SH-SY5Y (cell line): ENCODE measurements at regions not wholly inside any gene's neighbourhood (a gene's known extent, or its start where the extent isn't known, plus 50 kb on each side); places are given as distances from the start of the nearest gene placed in this dataset.
A peak's percentile ranks its signal among the peaks of the same experiment; 100 is the strongest.

Experiments used
- GATA2 ChIP-seq: IDR thresholded peaks from 2 replicates; pipeline ENCODE4 v1.6.1; 2011; ENCODE audit warnings: mild to moderate bottlenecking, low read depth, low read length
- GATA3 ChIP-seq: IDR thresholded peaks from 2 replicates; pipeline ENCODE4 v1.6.1; 2011; ENCODE audit warnings: low read depth, mild to moderate bottlenecking, low read length, moderate library complexity

DNA sequence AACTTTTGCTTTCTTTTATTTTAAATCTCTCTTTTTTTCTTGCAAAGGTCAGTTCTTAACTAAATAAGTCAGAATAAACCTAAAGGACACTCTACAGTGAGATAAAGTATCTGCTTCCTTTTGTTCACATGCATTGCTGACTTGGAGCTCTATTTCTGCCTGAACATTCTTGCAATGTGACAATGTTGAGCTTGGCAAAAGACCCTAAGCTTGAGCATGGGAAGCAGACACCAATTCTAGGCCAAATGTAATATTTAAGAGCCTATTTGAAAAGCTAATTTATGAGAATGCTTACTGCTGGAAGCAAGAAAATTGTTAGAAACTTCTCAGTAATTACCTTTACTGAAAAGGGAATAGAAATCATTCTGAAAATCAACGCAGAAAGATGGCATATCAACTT, 556.2 kb downstream of the CBLN4 start:
- TF ChIP-seq GATA3 (no peak), GATA2 (no peak)

DNA sequence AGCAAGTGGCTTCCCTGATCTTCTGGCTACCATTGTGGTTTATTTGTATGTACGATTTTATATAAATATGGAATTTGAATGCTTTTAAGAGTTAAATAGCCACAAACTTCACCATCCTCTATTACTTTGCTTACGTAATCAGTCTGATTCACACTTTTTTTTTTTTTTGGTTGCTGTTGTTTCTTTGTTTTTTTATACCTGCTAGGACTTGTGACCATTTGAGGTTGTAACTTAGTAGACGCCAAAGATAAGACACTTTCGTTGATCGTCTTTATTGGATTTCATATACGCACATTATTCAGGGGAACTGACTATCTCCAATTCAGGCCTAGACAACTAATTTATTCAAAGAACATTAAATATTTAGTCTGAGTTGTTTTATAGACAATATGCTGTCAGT, 559.0 kb downstream of the CBLN4 start:
- TF ChIP-seq GATA2 (no peak), GATA3 (no peak)

DNA sequence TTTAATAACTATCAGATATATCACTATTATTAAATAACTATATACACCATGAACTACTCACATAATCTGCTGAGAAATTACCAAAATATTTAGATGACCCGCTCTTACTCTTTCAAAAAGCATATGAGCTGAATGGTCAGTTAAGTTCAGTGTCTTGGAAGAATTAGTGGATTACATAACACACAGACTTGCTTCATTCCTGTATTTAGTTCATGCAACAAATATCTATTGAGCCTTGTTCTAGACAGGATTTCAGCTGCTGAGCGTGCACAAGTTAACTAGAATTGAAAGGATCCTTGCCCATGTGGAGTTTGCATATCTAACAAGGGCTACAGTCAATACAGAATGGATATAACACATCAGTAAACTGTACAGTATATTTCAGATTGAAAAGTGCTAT, 566.2 kb downstream of the CBLN4 start:
- TF ChIP-seq GATA3 (no peak), GATA2 (no peak)

DNA sequence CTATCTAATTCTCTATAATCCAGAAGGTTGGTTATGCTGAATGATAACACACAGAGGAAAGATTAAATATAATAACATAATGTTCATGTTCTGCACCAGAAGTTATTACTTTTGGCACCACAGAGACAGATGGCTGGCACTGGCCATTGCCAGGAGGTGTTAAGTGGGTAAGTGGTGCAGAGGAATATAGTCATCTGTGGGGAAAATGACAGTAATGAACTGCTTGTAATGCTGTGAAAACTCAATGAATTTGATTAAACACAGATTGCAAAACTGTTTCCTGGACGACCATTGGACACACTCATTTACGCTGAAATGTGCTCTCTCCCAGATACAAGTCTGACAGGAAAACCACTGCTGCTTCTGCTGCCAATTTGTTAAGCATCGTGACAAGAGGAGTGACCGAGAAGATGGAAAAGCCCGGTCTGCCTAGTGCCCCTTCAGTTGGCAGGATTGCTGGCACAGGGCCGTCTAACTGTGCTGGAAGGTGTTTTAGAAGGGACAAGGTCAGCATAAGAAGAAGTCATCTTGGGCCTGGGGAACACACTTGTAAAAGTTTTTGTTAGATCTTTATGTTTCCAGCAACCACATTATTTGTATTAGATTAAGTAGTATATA, 567.4 kb downstream of the CBLN4 start:
- TF ChIP-seq GATA3 (peak; percentile 77; the same call in 1 of the 2 replicates), GATA2 (no peak; the same call in none of the 2 replicates)

DNA sequence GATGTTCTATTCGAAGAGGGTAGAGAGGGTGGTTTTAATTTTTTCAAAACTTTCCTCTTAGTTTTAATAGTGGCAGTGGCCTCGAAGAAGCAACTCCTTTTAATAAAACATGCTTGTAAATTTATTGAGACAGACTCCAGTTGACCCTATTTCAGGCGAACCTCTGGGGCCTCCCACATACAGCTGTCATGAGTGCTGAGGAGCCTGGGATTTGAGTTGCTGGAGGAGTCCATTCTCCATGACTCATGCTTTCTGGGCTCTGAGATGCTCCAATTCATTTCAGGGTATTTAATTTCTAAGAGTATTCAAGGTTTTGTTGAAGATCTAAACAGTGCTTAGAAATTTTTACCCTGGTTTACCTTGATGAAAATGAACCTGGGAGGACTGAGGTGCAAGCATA, 580.4 kb downstream of the CBLN4 start:
- TF ChIP-seq GATA2, result no peak
- TF ChIP-seq GATA3, result no peak

DNA sequence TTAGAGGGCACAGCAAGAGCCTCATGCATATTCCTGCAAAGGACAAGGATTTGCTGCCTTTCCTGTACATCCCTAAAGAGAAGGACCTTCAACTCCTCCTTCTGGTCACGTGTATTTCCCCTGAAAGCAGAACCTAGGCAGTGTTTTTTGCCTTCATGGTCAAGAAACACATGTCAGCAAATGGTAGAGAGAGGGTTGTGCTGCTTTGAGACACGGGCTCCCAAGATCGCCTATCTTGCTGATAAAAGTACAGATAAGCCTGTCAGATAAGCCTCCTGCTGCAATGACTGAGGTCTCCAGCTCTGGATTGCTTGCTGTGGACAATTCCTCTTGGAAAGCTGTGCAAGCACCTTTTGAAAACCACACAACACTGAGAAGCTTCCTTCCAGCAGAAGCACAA, 580.8 kb downstream of the CBLN4 start:
- TF ChIP-seq GATA3 (no peak), GATA2 (no peak)

DNA sequence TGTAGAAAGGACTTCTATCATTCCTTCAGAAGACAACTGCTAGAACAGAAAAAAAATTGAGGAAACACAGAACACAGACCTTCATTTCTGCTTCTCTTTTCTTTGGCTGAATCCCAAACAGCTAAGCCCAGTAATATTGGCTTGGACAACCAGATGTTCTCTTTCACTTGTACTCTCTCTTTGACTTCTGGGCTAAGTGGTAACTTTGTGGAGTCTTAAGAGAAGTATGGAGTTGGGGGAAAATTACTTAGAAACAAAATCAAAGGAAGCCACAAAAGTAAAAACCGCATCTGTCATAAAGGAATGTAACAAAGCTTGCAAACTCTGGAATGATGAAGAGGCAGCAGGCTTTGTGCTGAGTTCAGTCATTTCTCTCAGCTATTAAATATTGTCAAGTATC, 587.5 kb downstream of the CBLN4 start:
- no peak for TF ChIP-seq GATA3
- no peak for TF ChIP-seq GATA2

DNA sequence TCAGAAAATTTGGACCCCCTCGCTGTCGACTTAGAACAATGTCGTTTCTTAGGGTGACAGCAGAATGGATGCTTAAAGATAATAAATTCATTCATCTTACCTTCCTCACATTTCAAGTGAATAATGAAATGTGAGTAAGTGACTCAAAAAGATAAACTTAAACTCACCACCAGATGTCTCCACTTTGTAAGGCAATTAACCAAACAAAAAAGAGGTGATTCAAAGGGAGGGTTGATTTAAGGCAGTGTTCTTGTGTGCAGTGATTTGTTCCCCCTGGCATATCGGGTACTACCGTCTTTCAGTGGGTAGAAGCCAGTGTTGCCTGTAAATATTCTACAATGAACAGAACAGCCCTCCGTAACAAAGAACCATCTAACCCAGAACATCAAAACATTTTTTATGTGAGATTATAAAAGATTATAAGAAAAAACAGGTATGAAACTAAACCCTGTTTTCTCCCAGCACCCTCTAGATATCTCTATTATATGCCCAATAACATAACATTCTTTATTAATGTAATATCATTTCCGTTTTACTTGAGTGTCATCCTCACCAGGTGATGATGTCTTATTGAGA, 589.7 kb downstream of the CBLN4 start:
- TF ChIP-seq GATA2 (no peak), GATA3 (no peak)

DNA sequence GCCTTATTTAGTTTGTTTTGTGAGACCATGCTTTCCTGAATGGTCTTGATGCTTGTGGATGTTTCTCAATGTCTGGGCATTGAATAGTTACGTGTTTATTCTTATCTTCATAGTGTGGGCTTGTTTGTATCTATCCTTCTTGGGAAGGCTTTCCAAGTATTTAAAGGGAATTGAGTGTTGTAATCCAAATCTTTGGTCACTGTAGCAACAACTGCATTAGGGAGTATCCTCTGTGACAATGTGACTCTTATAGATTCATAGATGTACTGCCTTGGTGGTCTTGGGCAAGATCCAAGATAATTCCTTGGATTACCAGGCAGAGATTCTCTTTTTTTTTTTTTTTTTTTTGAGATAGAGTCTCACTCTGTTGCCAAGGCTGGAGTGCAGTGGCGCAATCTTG, 598.4 kb downstream of the CBLN4 start:
- TF ChIP-seq GATA2 (no peak), GATA3 (no peak)

DNA sequence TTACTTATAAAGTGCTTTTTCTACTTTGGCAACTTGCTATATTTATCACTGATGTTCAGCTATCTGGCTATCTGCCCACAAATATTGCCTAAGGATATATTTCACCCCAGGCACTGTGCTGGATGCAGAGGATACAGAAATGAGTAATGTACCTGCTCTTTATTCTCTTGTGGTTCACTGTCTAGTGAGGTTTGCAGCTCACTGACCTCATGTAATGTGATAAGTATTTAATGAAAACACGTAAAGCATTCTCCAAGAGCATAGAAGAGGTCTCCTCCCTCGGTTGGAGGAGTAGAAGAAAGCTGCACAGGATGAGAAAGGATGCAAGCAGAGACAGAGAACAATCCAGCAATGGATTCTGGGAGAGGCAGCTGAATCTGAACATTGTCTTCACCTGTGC, 610.7 kb downstream of the CBLN4 start:
- TF ChIP-seq GATA3 (no peak), GATA2 (no peak)

DNA sequence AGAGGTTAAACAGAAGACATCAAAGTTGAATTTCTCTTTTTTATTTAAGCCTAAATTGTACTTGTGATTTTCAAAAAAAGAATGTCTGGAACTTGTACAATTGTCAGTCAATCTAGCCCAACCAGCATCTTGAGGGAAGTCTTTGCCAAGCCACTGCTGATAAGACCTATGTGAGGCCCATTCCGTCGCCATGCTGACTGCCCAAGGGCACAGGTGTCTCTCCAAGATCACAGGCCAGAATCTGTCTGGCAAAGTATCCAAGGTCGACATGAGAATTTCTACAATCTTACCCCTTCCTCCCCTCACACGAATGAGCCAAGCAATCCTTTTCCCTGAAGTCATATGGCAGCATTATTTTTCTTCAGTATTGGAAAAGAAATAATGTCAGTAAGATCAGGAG, 614.5 kb downstream of the CBLN4 start:
- TF ChIP-seq GATA3 (no peak), GATA2 (no peak)

DNA sequence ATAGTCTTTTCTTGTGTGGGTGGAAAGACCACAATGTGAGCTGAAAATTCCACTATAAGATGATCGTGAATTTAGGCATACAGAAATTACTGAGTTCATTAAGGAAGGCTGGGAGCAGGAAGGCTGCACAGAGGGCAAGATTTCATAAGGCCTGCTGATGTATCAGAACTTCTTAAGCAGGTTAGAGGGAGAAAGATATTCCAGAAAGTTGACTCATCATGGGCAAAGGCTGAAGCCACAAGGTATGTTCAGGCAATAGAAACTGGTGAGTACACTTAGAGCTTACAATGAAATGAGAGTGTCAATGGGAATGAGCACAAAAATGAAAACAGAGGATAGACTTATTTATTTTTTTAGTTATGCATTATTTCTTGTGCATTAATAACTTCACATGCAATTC, 618.6 kb downstream of the CBLN4 start:
- no peak for TF ChIP-seq GATA2
- no peak for TF ChIP-seq GATA3

DNA sequence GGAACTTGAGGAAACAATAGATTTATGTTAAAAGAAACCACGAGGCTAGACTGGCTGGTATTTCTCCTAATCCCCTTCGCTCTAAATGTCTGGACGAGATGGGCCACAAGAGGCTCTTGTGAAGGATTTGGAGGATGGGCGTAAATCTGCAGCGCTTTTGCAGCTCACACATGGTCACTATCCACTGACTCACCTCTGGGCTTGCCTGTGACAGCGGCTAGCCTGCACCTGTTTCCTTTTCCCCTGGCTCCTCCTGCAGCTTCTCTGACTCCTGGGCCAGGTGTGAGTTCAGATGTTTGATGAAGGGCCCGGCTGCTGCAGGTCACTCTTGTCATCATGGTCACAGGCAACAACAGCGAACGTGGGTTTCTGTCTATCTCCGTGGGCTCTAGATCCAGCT, 629.4 kb downstream of the CBLN4 start:
- TF ChIP-seq GATA2, result no peak
- no peak for TF ChIP-seq GATA3

DNA sequence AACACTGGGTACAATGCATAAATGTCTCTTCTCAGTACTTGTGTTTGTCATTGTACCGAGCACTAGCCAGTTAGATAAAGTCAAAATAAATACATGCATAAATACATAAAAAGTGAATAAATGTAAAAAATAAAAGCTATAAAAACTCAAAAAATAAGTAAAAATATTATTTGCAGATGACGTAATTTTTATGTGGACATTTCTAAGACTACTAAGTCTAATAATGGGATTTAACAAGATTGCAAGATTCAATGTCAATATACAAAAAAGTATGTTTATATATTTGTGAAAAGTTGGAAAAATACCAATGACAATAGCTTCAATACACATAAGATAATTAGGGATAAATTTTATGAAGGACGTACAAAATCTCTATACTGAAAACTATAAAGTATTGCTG, 639.6 kb downstream of the CBLN4 start:
- no peak for TF ChIP-seq GATA3
- TF ChIP-seq GATA2, result no peak

DNA sequence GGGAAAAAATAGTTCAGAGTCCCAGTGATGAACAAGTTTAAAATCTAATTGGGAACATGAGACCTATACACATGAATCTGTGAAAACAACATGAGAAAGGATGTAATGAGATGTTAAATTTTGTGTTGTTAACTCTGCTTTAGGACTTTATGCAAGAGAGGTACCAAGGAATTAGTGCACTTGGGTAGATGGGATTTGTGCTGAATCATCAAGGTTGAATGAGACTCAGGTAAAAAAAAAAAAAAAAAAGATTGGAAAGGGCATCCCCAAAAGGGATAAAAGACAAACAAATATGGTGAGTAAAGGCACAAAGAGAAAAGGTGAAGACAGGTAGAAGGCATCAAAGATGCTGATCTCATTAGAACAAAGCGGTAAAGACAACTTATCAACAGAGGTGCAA, 644.4 kb downstream of the CBLN4 start:
- TF ChIP-seq GATA3 (no peak), GATA2 (no peak)

DNA sequence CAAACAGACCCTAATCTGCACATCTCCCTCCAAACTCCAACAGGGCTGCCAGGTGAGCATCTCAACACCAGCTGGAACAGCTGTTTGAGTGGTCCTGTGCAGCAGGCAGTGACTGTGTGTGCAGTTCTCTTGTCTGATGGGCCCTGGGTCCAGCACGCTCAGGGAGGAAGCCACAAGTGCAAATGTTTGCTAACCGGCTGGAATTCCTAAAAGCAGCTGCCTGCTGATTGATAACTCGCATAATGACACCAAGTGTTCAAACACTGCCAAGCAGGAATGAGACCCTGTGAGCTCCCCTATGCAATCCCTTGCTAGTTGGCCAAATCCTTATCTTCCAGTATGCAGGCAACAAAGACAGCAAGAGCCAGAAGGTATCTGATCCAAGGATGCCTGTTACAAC, 650.6 kb downstream of the CBLN4 start:
- TF ChIP-seq GATA2, result 0 out of 2 replicates have a peak, but pooled peaks have one; percentile 33
- no peak for TF ChIP-seq GATA3
